Gastroesophageal sphincter (tissue), 3 donors: ENCODE measurements at regions not wholly inside any gene's neighbourhood (a gene's known extent, or its start where the extent isn't known, plus 50 kb on each side); places are given as distances from the start of the nearest gene placed in this dataset.

Experiments
- EP300 ChIP-seq: sonication (generic); formaldehyde crosslinking; IDR thresholded peaks from one replicate; pipeline ENCODE4 v1.6.1; 2017; ENCODE audit warnings: antibody characterized with exemption, mild to moderate bottlenecking
- TF ChIP-seq, protein P1 (sequence below), 4 experiments: fragments of 200-600 bp in 2 of 4; fragments of 450-650 bp in 2 of 4; sonication (generic) in 1 of 4; IDR thresholded peaks; one replicate each; pipeline ENCODE4 v1.5.1; 2017 to 2019; ENCODE audit warnings: antibody characterized with exemption in 4 of 4, mild to moderate bottlenecking in 2 of 4, moderate library complexity in 2 of 4

DNA sequence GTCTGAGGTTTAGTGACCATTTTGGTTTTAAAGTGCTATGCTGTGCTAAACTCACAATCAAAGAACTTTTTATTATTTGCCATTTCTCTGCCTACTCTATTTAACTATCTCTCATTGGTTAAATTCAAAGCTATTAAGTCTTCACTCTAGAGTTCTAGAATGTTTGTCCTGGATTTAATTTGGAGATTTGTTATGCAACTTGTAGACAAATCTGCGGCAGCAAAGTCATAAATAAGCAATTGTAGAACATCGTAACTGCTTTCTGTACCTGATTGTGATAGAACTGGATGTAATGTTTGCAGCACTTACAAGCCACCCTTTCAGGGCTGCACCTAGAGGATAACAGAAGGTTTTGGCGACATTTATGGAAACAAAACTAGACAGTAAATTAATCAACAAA is 566.5 kb upstream of the ADGRL2 start:
- TF ChIP-seq, protein P1, sequence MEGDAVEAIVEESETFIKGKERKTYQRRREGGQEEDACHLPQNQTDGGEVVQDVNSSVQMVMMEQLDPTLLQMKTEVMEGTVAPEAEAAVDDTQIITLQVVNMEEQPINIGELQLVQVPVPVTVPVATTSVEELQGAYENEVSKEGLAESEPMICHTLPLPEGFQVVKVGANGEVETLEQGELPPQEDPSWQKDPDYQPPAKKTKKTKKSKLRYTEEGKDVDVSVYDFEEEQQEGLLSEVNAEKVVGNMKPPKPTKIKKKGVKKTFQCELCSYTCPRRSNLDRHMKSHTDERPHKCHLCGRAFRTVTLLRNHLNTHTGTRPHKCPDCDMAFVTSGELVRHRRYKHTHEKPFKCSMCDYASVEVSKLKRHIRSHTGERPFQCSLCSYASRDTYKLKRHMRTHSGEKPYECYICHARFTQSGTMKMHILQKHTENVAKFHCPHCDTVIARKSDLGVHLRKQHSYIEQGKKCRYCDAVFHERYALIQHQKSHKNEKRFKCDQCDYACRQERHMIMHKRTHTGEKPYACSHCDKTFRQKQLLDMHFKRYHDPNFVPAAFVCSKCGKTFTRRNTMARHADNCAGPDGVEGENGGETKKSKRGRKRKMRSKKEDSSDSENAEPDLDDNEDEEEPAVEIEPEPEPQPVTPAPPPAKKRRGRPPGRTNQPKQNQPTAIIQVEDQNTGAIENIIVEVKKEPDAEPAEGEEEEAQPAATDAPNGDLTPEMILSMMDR (IDR thresholded peaks at IDR 0.05): no peak
- no peak for TF ChIP-seq EP300
